ENCODE measurements at regions not wholly inside any gene's neighbourhood (a gene's known extent, or its start where the extent isn't known, plus 50 kb on each side); places are given as distances from the start of the nearest gene placed in this dataset.
"Not testable (repeated sequence)": the region's sequence is repeated elsewhere in the genome, so short reads cannot be mapped to it uniquely, and the experiment has no call there.

DNA sequence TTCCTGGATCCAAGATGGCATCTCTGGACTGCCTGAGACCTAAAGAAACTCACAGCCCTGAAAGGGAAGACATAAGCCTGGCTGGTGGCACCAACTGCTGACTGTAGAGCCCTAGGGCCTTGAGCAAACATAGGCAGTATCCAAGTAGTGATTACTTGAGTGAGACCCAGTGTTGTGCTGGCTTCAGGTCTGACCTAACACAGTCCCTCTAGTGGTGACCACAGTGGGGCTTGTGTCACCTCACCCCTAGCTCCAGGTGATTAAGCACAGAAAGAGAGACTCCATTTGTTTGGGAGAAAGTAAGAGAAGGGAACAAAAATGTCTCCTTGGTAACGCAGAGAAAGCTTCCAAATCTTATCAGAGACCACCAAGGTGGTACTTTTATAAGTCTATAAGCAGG, 496.3 kb upstream of the HTR2C start:
- DNase-seq: no peak

DNA sequence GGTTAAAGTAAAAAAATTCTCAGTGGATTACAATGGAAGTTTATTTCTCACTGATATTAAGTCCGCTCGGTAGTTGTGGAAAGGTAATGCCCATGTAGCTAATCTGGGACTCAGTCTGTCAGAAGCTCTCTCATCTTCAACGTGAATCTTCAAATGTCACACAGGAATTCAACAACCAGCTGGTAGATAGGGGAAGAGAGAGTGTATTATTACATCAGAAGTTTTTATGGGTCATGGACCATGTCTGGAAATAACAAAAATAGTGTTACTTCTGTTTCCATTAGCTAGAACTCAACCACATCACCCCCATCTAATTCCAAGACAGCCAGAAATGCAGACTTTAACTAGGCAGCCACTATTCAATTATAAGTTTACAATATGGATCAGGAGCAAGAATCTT, 506.1 kb upstream of the HTR2C start:
- DNase-seq: no peak

DNA sequence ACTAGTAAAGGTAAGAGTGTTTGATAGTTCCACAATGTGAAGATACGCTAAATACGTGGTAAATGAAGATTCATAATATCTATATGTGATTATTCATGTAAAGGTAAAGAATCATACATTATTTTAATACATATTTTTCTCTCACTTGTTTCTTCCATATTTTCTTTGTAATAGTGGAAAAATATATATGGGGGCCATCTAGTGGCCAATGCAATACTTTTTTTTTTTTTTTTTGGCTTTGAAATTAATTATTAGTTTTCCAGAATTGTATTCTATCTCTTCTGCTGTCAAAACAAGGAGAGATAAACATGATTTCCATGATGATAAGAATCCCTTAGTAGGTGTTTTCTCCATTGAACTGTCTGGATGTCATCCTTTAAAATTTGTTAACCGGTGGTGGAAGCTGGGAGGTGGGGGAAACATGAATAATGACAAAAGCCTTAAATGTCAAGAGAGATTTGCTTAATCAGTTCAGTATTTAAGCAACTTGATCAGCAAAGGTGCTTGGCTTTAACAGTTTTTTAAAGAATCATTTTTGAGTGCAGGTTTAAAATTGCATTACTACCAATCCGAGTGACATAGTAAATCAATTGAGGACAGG, 508.7 kb upstream of the HTR2C start:
- DNase-seq: no peak

DNA sequence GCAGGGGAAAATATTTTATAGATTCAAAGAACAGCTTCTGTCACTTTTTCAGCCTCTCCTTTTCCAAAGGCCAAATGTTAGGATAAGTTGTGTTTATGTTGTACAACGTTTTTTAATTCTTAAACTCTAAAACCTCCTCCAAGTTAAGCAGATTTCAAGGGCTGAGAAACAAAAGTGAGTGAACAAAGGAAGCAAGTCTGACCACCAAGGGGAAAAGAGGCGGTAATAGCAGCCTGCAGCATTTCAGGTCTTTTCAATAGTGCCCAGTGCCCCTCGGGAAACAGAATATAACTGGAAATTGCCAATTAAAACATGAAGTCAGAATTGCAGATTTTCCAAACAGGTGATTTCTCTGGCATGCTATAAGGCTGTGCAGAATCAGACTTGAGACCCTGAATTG, 510.0 kb upstream of the HTR2C start:
- DNase-seq: no peak

DNA sequence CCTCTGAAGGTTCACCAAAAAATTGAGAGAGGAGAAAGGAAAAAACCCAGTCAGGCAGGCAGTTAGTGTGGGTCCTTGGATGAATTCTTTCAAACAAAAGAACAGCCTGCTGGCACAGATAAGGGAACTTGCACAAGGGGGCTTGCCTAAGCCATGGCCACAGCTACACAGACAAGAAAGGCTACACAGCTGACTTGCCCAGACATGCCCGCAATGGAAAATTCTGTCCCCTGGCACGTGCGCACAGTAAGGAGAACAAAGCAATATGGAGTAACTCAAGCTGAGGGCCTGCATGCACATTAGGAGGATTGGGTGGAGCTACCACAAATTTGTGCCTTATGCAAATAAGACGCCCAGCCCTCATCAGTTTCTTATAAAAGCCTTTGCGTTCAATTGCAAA, 512.5 kb upstream of the HTR2C start:
- DNase-seq: no peak

DNA sequence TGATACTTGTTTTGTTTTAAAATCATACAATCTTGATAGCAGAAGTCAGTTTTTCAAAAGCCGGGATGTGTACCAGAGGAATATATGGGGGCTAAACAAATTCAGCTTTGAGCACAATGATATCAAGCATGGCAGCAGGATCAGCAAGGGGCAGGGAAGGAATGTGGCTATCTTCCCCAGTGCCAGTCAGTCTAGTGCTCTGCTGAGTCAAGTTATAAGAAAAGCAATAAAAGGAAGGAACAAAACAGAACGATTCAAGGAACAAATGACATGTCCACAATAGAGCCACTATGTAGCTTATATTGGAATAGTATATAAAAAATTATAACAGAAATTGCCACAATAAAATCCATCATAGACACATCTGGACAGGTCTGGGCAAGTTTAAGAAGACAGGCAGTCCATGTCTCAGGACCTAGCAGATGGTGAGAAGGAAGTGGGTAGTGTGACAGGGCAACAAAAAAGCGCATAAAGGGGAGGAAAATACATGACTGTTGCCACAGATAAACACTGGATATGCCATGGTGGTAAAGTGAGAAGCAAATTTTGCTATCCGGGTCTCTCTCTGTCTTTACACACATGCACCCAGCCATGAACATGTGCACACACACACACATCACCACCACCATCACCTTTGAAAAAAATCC, 518.2 kb upstream of the HTR2C start:
- DNase-seq: no peak

DNA sequence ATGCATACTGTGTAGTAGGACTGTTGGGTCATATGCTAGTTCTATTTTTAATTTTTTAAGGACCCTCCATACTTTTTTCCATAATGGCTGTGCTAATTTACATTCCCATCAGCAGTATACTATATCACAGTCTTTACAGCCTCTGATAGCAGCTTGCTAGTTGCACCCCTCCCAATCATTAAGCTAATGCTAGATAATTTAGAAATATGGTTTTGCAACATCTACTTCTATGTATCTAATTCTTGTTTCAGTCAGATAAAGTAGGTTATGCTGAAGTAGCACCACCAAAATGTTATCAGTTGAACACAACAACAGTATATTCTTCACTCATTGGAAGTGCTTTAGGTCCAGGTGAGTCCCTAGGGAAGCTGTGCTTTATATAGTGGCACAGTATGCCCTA, 522.7 kb upstream of the HTR2C start:
- DNase-seq: no peak

DNA sequence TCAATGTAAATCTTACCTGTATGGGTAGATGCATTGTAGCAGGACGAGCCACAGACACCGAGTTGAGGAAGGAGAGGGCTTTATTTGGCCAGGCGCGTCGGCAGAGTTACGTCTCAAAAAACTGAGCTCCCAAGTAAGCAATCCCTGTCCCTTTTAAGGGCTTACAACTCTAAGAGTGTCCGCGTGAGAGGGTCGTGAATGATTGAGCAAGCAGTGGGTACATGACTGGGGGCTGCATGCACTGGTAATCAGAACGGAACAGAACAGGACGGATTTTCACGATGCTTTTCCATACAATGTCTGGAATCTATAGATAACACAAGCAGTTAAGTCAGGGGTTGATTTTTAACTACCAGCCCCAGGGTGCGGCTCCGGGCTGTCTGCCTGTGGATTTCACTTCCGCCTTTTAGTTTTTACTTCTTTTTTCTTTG, 524.9 kb upstream of the HTR2C start:
- no peak for DNase-seq

DNA sequence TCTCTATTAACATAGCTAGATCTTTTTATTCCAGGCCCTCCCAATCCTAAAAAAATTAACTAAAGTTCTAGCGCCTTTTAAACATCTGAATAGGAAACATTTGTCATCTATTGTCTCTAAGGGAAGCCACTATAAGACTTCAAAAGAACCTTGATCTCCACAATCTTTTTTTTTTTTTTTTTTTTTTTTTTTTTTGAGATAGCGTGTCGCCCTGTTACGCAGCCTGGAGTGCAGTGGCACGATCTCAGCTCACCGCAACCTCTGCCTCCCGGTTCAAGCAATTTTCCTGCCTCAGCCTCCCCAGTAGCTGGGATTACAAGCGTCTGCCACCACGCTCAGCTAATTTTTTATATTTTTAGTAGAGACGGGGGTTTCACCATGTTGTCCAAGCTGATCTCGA, 526.5 kb upstream of the HTR2C start:
- DNase-seq: not testable (repeated sequence)

DNA sequence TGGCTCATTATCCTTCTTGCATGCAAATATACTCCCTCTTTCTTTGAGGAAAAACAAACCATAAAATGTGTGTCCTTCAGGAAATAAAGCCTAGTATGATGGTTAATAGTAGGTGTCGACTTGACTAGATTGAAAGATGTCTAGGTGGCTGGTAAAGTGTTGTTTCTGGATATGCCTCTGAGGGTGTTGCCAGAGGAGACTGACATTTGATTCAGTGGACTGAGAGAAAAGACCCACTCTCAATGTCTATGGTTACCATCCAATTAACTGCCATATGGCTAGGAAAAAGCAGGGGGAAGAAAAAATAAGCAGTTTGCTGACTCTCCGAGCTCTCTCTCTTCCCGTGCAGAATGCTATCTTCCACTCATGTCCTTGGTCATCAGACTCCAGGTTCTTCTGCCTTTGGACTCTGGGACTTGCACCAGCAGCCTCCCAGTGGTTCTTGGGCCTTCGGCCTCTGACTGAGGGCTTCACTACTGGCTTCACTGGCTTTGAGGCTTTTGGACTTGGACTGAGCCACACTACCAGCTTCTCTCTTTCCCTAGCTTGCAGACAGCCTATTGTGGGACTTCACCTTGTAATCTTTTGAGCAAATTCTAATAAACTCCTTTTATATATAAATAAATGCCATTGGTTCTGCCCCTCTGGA, 532.1 kb upstream of the HTR2C start:
- DNase-seq: no peak

DNA sequence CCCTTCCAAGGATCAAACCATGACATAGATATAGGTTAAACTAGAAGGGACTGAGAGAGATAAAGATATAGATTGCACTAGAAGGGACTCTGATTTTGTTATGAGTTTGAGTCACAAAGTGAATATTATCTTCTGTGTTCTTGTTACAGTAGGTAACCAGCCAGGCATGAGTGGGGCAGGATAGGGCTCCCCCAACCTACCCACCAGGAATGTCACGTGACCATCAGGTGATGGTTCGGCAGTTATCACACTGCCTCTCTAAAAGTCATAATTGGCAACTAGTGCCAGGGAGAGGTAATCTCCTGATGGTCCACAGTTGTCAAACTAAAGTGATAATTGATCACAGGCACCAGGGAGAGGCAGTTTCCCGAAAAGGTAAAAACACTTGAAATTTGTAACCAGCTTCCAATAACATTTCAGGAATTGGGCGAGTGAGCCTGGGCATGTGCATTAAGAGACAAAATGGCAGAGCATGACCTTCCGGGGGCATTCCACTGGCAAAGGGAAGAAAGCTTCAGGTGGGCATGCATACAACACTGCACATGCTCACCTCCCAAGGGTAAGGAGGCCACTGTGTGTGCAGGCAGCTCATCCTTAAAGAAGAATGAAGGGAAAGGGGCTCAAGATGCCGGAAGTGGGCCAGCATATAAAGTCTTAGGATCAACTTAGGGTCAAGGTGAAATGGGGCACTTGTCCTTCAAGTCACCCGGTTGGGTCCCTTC, 533.6 kb upstream of the HTR2C start:
- DNase-seq: no peak

DNA sequence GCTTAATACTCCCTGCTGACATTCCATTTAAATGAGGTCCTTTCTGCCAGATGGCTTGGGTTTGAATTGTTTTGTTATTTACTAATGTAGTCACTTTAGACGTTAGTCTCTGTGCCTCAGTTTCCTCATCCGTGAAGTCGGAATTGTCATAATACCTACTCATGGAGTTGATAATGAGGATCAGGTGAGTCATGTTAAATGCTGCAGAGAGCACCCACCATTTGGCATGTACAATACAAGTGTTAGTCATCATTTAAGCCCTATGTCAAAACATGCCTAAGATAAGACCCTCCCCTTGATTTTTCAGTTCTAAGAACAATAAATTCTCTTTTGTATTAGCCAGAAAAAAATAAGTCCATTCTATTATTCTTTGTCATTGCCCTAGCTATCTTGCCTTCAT, 534.8 kb upstream of the HTR2C start:
- DNase-seq: no peak

DNA sequence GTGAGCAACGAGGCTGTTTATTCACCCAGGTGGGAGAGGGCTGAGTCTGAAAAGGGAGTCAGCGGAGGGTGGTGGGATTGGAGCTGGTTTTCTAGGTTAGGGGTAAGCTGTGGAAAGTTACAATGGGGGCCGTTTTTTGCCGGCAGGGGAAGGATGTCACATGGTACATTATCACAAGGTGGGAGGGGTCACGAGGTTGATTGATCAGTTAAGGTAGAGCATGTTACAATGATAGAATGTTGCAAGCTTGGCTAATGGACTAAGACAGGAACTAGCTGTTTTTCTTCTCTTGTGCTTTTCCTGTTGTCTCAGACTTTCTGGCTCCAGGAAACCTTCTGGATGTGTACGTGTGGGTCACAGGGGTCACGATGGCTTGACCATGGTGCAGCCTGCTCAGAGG, 536.3 kb upstream of the HTR2C start:
- no peak for DNase-seq

DNA sequence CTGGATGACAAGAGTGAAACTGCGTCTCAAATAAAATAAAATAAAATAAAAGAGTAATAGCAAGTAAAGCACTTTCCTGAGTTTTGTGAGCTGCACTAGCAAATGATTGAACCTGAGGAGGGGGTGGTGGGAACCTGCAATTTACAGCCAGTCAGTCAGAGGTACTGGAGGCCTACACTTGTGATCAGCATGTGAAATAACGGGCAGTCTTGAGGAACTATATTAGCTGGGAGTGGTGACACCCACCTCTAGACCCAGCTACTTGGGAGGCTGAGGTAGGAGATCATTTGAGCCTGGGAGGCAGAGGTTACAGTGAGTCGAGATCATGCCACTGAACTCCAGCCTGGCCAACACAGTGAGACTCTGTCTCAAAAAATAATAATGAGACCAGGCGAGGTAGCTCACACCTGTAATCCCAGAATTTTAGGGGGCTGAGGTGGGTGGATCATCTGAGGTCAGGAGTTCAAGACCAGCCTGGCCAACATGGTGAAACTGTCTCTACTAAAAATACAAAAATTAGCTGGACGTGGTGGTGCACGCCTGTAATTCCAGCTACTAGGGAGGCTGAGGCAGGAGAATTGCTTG, 537.1 kb upstream of the HTR2C start:
- no peak for DNase-seq

DNA sequence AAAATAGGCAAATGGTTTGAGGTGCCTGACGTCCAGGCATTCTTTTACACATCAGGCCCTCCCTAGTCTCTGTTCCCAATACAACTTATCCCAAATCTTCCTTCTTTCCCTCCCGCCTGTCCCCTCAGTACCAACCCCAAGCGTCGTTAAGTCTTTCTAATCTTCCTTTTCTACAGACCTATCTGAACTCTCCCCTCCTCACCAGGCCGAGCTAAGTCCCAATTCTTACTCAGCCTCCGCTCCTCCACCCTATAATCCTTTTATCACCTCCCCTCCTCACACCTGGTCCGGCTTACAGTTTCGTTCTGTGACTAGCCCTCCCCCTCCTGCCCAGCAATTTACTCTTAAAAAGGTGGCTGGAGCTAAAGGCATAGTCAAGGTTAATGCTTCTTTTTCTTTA, 542.4 kb upstream of the HTR2C start:
- not testable (repeated sequence) for DNase-seq

DNA sequence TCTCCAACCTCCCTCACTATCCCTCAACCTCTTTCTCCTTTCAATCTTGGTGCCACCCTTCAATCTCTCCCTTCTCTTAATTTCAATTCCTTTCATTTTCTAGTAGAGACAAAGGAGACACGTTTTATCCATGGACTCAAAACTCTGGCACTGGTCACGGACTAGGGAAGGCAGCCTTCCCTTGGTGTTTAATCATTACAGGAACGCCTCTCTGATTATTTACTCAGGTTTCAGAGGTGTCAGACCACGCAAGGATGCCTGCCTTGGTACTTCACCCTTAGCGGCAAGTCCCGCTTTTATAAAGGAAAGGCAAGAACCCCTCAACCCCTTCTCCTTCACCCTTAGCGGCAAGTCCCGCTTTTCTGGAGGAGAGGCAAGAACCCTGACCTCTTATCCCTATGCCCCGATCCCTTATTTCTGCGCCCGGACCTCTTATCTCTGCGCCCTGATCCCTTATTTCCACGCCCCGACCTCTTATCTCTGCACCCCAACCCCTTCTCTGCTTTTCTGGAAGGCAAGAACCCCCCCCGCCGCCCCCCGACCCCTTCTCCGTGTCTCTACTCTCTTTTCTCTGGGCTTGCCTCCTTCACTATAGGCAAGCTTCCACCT, 543.1 kb upstream of the HTR2C start:
- not testable (repeated sequence) for DNase-seq

DNA sequence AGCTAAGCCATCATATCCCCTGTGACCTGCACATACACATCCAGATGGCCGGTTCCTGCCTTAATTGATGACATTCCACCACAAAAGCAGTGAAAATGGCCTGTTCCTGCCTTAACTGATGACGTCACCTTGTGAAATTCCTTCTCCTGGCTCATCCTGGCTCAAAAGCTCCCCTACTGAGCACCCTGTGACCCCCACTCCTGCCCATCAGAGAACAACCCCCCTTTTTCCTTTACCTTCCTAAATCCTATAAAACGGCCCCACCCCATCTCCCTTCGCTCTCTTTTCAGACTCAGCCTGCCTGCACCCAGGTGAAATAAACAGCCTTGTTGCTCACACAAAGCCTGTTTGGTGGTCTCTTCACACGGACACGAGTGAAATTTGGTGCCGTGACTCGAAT, 543.8 kb upstream of the HTR2C start:
- DNase-seq: not testable (repeated sequence)

DNA sequence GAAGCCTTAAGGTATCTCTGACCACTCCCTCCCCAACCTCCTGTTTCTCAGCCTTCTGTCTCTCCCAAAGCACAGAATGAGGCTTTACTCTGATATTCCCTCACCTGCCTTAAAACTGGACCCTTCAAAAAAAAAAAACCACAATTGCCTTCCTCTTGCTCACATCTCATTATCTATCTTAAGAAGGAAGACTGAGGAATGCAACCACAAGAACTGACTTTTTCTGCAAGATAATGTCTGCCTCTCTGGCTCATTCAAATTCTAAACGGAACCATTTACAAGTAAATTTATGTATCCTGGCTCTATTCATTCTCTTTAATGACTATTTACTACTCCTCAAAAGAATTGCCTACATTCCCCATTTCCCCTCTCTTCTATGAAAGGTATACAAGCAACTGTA, 545.5 kb upstream of the HTR2C start:
- DNase-seq: no peak

DNA sequence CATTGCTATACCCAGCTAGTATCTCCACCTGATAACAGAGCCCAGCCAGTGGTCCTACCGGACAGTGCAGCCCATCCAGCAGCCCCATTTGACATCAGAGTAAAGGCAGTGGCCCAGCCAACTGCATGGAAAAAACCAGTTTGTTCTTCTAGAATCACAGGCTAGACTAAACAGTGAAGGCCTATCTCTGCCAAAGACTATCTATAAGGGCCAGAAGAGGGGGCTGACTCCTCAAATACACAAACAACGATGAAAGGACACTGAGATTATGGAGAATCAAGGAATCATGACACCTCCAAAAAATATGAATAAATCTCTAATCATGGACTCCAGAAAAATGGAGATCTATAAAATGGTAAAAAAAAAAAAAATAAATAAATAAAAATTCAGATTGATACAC, 546.4 kb upstream of the HTR2C start:
- DNase-seq: no peak

DNA sequence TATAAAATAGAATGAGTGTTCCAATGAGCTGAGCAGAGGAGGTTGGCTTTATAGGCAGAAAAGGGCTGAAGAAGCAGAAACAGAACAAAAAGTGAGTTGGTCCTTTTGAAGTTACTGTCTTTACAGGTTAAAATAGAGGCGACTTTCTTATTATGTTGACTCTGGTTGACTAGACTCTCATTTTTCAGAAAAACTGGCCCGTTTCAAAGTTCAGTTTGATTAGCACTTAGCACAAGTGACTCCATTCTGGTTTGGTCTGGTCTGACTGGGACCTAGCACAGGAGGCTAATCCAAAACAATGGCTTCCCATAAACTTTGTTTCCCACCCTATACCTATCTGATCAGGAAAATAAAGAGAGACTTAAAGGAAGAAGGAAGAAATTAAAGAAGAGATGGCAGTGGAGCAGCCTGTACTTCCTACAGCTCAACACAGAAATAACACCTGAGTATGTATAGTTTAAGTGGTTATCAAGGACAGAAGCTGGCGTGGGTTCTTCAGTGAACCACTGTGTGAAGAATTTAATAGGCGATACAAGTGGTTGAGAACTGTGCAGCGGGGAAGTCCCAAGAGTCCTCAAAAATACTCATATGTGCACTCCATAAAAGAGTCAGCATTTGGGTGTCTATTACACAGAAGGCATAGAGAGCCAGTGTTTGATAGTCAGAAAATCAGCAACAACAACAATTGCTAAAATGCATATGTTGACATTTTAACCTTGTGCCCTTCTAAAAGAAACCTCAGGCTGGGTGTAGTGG, 554.8 kb upstream of the HTR2C start:
- no peak for DNase-seq

DNA sequence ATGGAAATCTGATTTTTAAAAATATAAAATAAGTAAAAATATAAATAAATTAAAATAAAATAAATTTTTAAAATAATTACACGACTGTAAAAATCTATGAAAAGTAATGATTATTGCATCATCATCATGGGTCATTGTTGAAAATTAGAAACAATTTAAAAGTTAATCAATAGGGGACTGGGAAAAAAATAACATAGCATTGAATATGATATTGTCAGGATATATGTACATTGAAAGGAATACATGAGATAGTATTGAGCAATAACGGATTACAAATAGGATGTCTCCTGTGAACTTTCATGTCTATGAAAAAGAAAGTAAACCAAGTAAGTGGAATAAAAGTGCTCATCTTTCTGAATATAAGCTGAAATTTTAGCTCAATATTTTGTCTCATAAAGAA, 566.8 kb upstream of the HTR2C start:
- no peak for DNase-seq

DNA sequence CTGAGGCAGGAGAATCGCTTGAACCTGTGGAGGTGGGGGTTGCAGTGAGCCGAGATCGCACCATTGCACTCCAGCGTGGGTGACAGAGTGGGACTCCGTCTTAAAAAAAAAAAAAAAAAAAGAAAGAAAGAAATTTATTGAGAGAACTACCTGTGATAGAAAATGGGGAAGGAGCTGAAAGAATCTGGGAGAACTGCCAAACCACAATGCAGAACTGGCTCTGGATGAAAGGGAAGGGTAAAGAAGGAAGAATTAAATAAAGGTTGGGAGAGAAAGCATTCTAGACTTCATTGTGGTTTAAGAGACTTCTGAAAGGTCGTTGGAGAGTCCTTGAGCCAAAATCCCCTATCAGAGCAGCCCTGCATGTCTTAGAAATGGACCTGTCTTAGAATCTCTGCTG, 567.9 kb upstream of the HTR2C start:
- DNase-seq: no peak
